ENCODE measurements at regions not wholly inside any gene's neighbourhood (a gene's known extent, or its start where the extent isn't known, plus 50 kb on each side); places are given as distances from the start of the nearest gene placed in this dataset.
"Not testable (repeated sequence)": the region's sequence is repeated elsewhere in the genome, so short reads cannot be mapped to it uniquely, and the experiment has no call there.

DNA sequence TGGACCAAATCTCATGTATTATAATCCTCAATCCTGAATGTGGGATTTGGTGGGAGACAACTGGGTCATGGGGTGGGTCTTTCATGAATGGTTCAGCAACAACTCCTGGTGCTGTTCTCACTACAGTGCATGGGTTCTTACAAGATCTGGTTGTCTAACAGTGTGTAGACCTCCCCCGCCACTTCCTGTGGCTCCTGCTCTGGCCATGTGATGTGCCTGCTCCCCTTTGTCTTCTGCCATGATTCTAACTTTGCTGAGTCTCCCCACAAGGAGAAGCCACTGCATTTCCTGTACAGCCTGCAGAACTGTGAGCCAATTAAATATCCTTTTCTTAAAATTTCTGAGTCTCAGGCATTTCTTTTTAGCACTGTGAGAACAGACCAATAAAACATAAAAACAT is 557.5 kb downstream of the GOLGA6L6 start:
- Histone ChIP-seq H3K4me2 (ENCODE audit: insufficient read depth, low read length) (no peak overlapping the region), H4K20me1 (ENCODE audit: insufficient read depth, low read length) (no peaks in the 10 kb centered on the region), H3K4me3 (ENCODE audit: insufficient read depth, low read length) (no peak overlapping the region)

DNA sequence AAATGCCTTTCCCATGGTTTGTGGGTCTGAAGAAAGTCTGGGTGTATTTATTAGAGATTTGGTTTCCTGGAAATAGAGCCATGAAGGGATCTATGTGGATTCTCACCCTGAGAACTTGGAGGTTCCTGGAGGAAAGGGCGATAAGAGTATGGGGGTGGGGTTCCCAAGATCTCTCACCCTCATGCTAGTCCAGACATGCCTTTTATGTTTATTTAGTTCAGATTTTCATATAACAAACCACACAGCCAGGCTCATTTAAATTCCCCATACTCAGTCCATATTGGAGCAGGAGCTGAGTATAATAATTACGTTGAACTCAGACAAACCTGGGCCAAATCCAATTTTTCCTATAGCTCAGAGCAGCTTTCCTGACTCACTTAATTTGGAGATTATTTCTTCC is 566.6 kb downstream of the GOLGA6L6 start:
- H4K20me1 ChIP-seq (ENCODE audit: insufficient read depth, low read length): no peaks in the 10 kb centered on the region
- H3K4me2 ChIP-seq (ENCODE audit: insufficient read depth, low read length): no peak overlapping the region
- no peaks in the 10 kb centered on the region for H3K36me3 ChIP-seq (ENCODE audit: insufficient read depth, low read length)
- TF ChIP-seq, protein P1, sequence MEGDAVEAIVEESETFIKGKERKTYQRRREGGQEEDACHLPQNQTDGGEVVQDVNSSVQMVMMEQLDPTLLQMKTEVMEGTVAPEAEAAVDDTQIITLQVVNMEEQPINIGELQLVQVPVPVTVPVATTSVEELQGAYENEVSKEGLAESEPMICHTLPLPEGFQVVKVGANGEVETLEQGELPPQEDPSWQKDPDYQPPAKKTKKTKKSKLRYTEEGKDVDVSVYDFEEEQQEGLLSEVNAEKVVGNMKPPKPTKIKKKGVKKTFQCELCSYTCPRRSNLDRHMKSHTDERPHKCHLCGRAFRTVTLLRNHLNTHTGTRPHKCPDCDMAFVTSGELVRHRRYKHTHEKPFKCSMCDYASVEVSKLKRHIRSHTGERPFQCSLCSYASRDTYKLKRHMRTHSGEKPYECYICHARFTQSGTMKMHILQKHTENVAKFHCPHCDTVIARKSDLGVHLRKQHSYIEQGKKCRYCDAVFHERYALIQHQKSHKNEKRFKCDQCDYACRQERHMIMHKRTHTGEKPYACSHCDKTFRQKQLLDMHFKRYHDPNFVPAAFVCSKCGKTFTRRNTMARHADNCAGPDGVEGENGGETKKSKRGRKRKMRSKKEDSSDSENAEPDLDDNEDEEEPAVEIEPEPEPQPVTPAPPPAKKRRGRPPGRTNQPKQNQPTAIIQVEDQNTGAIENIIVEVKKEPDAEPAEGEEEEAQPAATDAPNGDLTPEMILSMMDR (IDR thresholded peaks at IDR 0.05; ENCODE audit: extremely low read depth, low read depth, low read length): no peak
- no peaks in the 10 kb centered on the region for H3K79me2 ChIP-seq (ENCODE audit: insufficient read depth, low read length)
- H3K4me3 ChIP-seq (ENCODE audit: insufficient read depth, low read length): no peak overlapping the region
- no peak for DNase-seq (ENCODE audit: insufficient read length, low spot score, missing footprints)
- H3K27ac ChIP-seq (ENCODE audit: low read depth, low read length): no peak overlapping the region
- H2AFZ ChIP-seq (ENCODE audit: low read length): no peak overlapping the region
- H3K4me1 ChIP-seq (ENCODE audit: insufficient read depth, low read length): no peaks in the 10 kb centered on the region
- no peaks in the 10 kb centered on the region for H3K9me3 ChIP-seq (ENCODE audit: low read depth, low read length)
- H3K27me3 ChIP-seq (ENCODE audit: insufficient read depth, low read length): no peaks in the 10 kb centered on the region

More for the DNA sequence above, 557.5 kb downstream of the GOLGA6L6 start:
- Histone ChIP-seq H3K27ac (ENCODE audit: low read depth, low read length) (no peak overlapping the region), H3K79me2 (ENCODE audit: insufficient read depth, low read length) (no peaks in the 10 kb centered on the region), H3K27me3 (ENCODE audit: insufficient read depth, low read length) (no peaks in the 10 kb centered on the region), H2AFZ (ENCODE audit: low read length) (no peak overlapping the region), H3K9me3 (ENCODE audit: low read depth, low read length) (peaks cover 3% of the 10 kb centered on the region), H3K4me1 (ENCODE audit: insufficient read depth, low read length) (no peaks in the 10 kb centered on the region), H3K36me3 (ENCODE audit: insufficient read depth, low read length) (no peaks in the 10 kb centered on the region)
- TF ChIP-seq, protein P1 (IDR thresholded peaks at IDR 0.05; ENCODE audit: extremely low read depth, low read depth, low read length): no peak
- DNase-seq (ENCODE audit: insufficient read length, low spot score, missing footprints): no peak

DNA sequence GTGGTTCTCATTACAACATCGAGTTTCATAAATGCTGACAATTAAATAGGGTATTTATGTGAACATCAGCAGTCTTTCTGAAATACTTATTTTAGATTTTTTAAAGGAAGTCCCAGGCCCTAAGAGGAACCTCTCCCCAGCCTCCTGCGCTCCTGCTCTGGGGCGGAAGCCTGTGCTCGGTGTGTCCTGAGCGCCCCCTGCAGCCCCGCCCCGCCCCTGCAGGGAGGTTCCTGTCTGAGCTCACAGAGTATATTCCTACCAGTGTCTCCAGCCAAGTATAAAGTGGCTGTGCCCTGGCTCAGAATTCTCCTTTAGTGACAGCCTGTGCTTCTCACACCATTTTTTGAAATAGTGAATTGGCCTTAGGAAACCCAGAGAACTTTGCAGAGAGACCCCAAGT is 567.9 kb downstream of the GOLGA6L6 start:
- no peak for DNase-seq (ENCODE audit: insufficient read length, low spot score, missing footprints)
- no peaks in the 10 kb centered on the region for H3K36me3 ChIP-seq (ENCODE audit: insufficient read depth, low read length)
- H3K27ac ChIP-seq (ENCODE audit: low read depth, low read length): no peak overlapping the region
- TF ChIP-seq, protein P1 (IDR thresholded peaks at IDR 0.05; ENCODE audit: extremely low read depth, low read depth, low read length): no peak
- no peak overlapping the region for H3K4me2 ChIP-seq (ENCODE audit: insufficient read depth, low read length)
- no peaks in the 10 kb centered on the region for H3K79me2 ChIP-seq (ENCODE audit: insufficient read depth, low read length)
- H3K9me3 ChIP-seq (ENCODE audit: low read depth, low read length): no peaks in the 10 kb centered on the region
- H3K4me3 ChIP-seq (ENCODE audit: insufficient read depth, low read length): no peak overlapping the region
- no peaks in the 10 kb centered on the region for H3K27me3 ChIP-seq (ENCODE audit: insufficient read depth, low read length)
- H2AFZ ChIP-seq (ENCODE audit: low read length): no peak overlapping the region
- H3K4me1 ChIP-seq (ENCODE audit: insufficient read depth, low read length): no peaks in the 10 kb centered on the region
- no peaks in the 10 kb centered on the region for H4K20me1 ChIP-seq (ENCODE audit: insufficient read depth, low read length)

DNA sequence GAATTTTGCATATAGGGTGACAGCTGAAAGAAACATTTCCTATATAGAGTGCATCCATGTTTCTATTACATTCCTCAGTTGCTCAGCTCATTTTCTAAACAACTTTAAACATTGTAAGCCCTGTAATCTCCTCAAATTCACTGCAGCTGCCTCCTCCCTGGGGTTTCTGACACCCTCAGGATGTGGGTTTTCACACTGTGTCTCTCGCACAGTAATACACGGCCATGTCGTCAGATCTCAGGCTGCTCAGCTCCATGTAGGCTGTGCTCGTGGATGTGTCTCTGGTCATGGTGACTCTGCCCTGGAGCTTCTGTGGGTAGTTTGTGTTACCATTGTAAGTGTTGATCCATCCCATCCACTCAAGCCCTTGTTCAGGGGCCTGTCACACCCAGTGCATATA is 569.0 kb downstream of the GOLGA6L6 start:
- not testable (repeated sequence) for DNase-seq (ENCODE audit: insufficient read length, low spot score, missing footprints); H3K27ac ChIP-seq (ENCODE audit: low read depth, low read length); H3K9me3 ChIP-seq (ENCODE audit: low read depth, low read length); H3K4me2 ChIP-seq (ENCODE audit: insufficient read depth, low read length); H3K27me3 ChIP-seq (ENCODE audit: insufficient read depth, low read length); H2AFZ ChIP-seq (ENCODE audit: low read length); H3K79me2 ChIP-seq (ENCODE audit: insufficient read depth, low read length); H3K4me1 ChIP-seq (ENCODE audit: insufficient read depth, low read length); H4K20me1 ChIP-seq (ENCODE audit: insufficient read depth, low read length); H3K36me3 ChIP-seq (ENCODE audit: insufficient read depth, low read length); H3K4me3 ChIP-seq (ENCODE audit: insufficient read depth, low read length)

DNA sequence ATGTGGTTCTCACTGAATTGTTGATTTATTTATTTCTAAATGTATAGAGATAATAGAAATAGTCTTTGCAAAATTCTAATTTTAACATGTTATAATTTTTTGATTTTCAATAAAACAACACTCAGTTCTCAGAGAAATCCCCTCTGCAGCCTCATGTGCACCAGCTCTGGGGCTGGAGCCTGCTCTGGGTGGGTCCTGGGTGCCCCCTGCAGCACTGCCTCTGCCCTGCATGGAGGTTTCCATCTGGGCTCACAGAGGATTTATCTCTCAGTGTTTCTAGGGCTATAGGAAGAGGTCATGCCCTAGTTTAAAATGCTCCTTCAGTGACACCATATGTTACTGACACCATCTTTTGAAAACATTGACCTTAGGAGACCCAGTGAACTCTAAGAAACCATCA is 576.0 kb downstream of the GOLGA6L6 start:
- H4K20me1 ChIP-seq (ENCODE audit: insufficient read depth, low read length); H3K4me3 ChIP-seq (ENCODE audit: insufficient read depth, low read length); H3K36me3 ChIP-seq (ENCODE audit: insufficient read depth, low read length); H3K9me3 ChIP-seq (ENCODE audit: low read depth, low read length); H3K4me1 ChIP-seq (ENCODE audit: insufficient read depth, low read length); H3K27me3 ChIP-seq (ENCODE audit: insufficient read depth, low read length); H2AFZ ChIP-seq (ENCODE audit: low read length); H3K4me2 ChIP-seq (ENCODE audit: insufficient read depth, low read length); DNase-seq (ENCODE audit: insufficient read length, low spot score, missing footprints); H3K79me2 ChIP-seq (ENCODE audit: insufficient read depth, low read length); H3K27ac ChIP-seq (ENCODE audit: low read depth, low read length): not testable (repeated sequence)

DNA sequence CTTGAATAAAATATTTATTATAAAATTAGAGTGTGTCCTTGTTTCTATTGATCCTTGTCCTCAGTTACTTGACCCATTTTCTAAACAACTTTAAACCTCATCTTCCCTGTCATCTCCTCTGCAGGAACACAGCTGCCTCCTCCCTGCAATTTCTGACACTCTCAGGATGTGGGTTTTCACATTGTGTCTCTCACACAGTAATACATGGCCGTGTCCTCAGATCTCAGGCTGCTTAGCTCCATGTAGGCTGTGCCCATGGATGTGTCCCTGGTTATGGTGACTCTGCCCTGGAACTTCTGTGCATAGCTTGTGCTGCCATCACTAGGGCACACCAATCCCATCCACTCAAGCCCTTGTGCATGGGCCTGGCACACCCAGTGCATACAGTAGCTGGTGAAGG is 577.1 kb downstream of the GOLGA6L6 start:
- not testable (repeated sequence) for H3K79me2 ChIP-seq (ENCODE audit: insufficient read depth, low read length); H3K4me2 ChIP-seq (ENCODE audit: insufficient read depth, low read length); H3K4me1 ChIP-seq (ENCODE audit: insufficient read depth, low read length); H3K9me3 ChIP-seq (ENCODE audit: low read depth, low read length); H3K27me3 ChIP-seq (ENCODE audit: insufficient read depth, low read length); H4K20me1 ChIP-seq (ENCODE audit: insufficient read depth, low read length); H3K4me3 ChIP-seq (ENCODE audit: insufficient read depth, low read length); DNase-seq (ENCODE audit: insufficient read length, low spot score, missing footprints); H2AFZ ChIP-seq (ENCODE audit: low read length); H3K27ac ChIP-seq (ENCODE audit: low read depth, low read length); H3K36me3 ChIP-seq (ENCODE audit: insufficient read depth, low read length)
